Liver (tissue), 8 donors: ENCODE measurements at regions not wholly inside any gene's neighbourhood (a gene's known extent, or its start where the extent isn't known, plus 50 kb on each side); places are given as distances from the start of the nearest gene placed in this dataset.

Source experiments
- DNase-seq: peaks from one replicate; pipeline ENCODE4 v3.0.0-alpha.2; 2017; ENCODE audit warnings: low spot score
- H3K27ac ChIP-seq, 2 donors: one replicate each; pipeline ENCODE4 v1.7.0; 2013; ENCODE audit warnings: inconsistent platforms in 2 of 2, low read length in 2 of 2, control low read depth in 1 of 2, low read depth in 1 of 2, mild to moderate bottlenecking in 1 of 2
- H3K27me3 ChIP-seq, 4 donors: one replicate each; pipeline versions ENCODE4 v1.6.1 to v1.7.0; 2013; ENCODE audit warnings: low read length in 3 of 4, inconsistent platforms in 1 of 4, mild to moderate bottlenecking in 1 of 4, moderate library complexity in 1 of 4; ENCODE audit not compliant: control insufficient read depth in 4 of 4, insufficient read depth in 4 of 4
- H3K36me3 ChIP-seq, 4 donors: one replicate each; pipeline versions ENCODE4 v1.6.1 to v1.7.0; 2013; ENCODE audit warnings: low read length in 3 of 4, mild to moderate bottlenecking in 3 of 4, low read depth in 1 of 4, moderate library complexity in 1 of 4; ENCODE audit not compliant: control insufficient read depth in 4 of 4, insufficient read depth in 3 of 4
- H3K4me1 ChIP-seq, 4 donors: one replicate each; pipeline versions ENCODE4 v1.6.1 to v1.7.0; 2013; ENCODE audit warnings: low read length in 3 of 4, mild to moderate bottlenecking in 3 of 4, moderate library complexity in 1 of 4; ENCODE audit not compliant: control insufficient read depth in 4 of 4, insufficient read depth in 4 of 4
- H3K4me3 ChIP-seq, 3 donors: one replicate each; pipeline versions ENCODE4 v1.6.1 to v1.7.0; 2013; ENCODE audit warnings: low read length in 3 of 3, control low read depth in 1 of 3, low read depth in 1 of 3, mild to moderate bottlenecking in 1 of 3
- H3K9ac ChIP-seq, 2 donors: one replicate each; pipeline ENCODE4 v1.7.0; 2013; ENCODE audit warnings: low read length in 2 of 2, mild to moderate bottlenecking in 2 of 2, moderate library complexity in 2 of 2, control low read depth in 1 of 2, low read depth in 1 of 2
- H3K9me3 ChIP-seq, 4 donors: one replicate each; pipeline versions ENCODE4 v1.6.1 to v1.7.0; 2013; ENCODE audit warnings: low read length in 3 of 4; ENCODE audit not compliant: control insufficient read depth in 4 of 4
- EGR1 ChIP-seq, 2 donors: IDR thresholded peaks; 2 replicates each; pipeline ENCODE4 v1.6.1; 2016 to 2018; ENCODE audit warnings: antibody characterized with exemption in 2 of 2, low read depth in 2 of 2
- FOXA1 ChIP-seq: IDR thresholded peaks from 2 replicates; pipeline ENCODE4 v1.6.1; 2016; ENCODE audit warnings: antibody characterized with exemption
- FOXA2 ChIP-seq: IDR thresholded peaks from 2 replicates; pipeline ENCODE4 v1.6.1; 2016; ENCODE audit warnings: antibody characterized with exemption
- GABPA ChIP-seq, 2 donors: IDR thresholded peaks in 1 of 2; conservative IDR thresholded peaks in 1 of 2; 2 replicates each; pipeline ENCODE4 v1.6.1; 2016; ENCODE audit warnings: antibody characterized with exemption in 2 of 2, mild to moderate bottlenecking in 1 of 2, moderate library complexity in 1 of 2
- HNF4A ChIP-seq, 2 donors: conservative IDR thresholded peaks; 2 replicates each; pipeline ENCODE4 v1.6.1; 2016; ENCODE audit warnings: antibody characterized with exemption in 2 of 2, mild to moderate bottlenecking in 2 of 2
- HNF4G ChIP-seq: IDR thresholded peaks from 2 replicates; pipeline ENCODE4 v1.6.1; 2016; ENCODE audit warnings: antibody characterized with exemption
- JUND ChIP-seq, 2 donors: IDR thresholded peaks; 2 replicates each; pipeline ENCODE4 v1.6.1; 2016; ENCODE audit warnings: antibody characterized with exemption in 2 of 2
- NR2F2 ChIP-seq: IDR thresholded peaks from 2 replicates; pipeline ENCODE4 v1.6.1; 2016; ENCODE audit warnings: antibody characterized with exemption
- RAD21 ChIP-seq, 2 donors: IDR thresholded peaks; 2 replicates each; pipeline ENCODE4 v1.6.1; 2016; ENCODE audit warnings: antibody characterized with exemption in 2 of 2, mild to moderate bottlenecking in 2 of 2
- RXRA ChIP-seq, 2 donors: IDR thresholded peaks; 2 replicates each; pipeline ENCODE4 v1.6.1; 2017 to 2018; ENCODE audit warnings: antibody characterized with exemption in 2 of 2, mild to moderate bottlenecking in 1 of 2
- SP1 ChIP-seq: IDR thresholded peaks from 2 replicates; pipeline ENCODE4 v1.6.1; 2018; ENCODE audit warnings: antibody characterized with exemption, mild to moderate bottlenecking
- TAF1 ChIP-seq: conservative IDR thresholded peaks from 2 replicates; pipeline ENCODE4 v1.6.1; 2016; ENCODE audit warnings: antibody characterized with exemption, mild to moderate bottlenecking
- YY1 ChIP-seq: IDR thresholded peaks from 2 replicates; pipeline ENCODE4 v1.6.1; 2016; ENCODE audit warnings: antibody characterized with exemption, mild to moderate bottlenecking
- WGBS: extraction: QIAGEN DNeasy Blood & Tissue Kit; methylation state at CpG from one replicate; pipeline ENCODE4 v1.1.7; 2013; 5-methylcytosine and 5-hydroxymethylcytosine counted together
- TF ChIP-seq, protein P1 (sequence below): IDR thresholded peaks from 2 replicates; pipeline ENCODE4 v1.6.1; 2016; ENCODE audit warnings: antibody characterized with exemption, mild to moderate bottlenecking
- TF ChIP-seq, protein P2 (sequence below): IDR thresholded peaks from 2 replicates; pipeline ENCODE4 v1.6.1; 2016; ENCODE audit warnings: antibody characterized with exemption
- TF ChIP-seq, protein P3 (sequence below): IDR thresholded peaks from 2 replicates; pipeline ENCODE4 v1.6.1; 2016; ENCODE audit warnings: antibody characterized with exemption
- TF ChIP-seq, protein P4 (sequence below): fragments of 150-350 bp; IDR thresholded peaks from 2 replicates; pipeline ENCODE4 v1.5.1; 2017; ENCODE audit warnings: improper control_type of control experiment, low read depth, low read length; ENCODE audit not compliant: missing input control
- TF ChIP-seq, protein P5 (sequence below): IDR thresholded peaks from 2 replicates; pipeline ENCODE4 v1.6.1; 2016; ENCODE audit warnings: antibody characterized with exemption
- donor health status: healthy.
- donor health status: healthy.
- donor health status: healthy.
- donor health status: healthy.
- donor health status: healthy.

DNA sequence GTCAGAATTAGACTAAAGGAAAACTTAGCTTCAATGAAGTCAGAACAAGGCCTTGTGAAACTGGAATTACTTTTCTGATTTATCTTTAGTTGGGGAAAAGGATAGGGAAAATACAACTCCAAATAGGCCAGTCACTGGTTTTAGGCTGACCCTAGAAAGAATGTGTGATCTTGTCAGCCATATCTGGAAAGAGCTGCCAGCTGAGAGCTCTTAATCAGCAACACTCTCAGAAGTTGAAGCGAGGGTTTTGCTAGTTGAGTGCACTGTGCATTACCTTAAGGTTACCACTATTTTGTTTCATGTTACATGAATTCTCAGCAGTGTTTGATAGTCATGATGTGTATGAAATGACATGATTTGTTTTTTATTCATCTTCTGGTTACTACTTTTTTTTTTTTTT is 905.3 kb upstream of the ALCAM start:
- Histone ChIP-seq H3K4me3 (no peak overlapping the region), H3K36me3 (no peaks in the 10 kb centered on the region), H3K9me3 (no peaks in the 10 kb centered on the region), H3K27ac (no peak overlapping the region), H3K4me1 (no peaks in the 10 kb centered on the region), H3K27me3 (no peaks in the 10 kb centered on the region), H3K9ac (no peak overlapping the region)
- 80% methylated on average over 1 of the region's 1 CpG for WGBS
- no peak for DNase-seq
- TF ChIP-seq RXRA (IDR thresholded peaks at IDR 0.05) (no peak), HNF4G (no peak), JUND (IDR thresholded peaks at IDR 0.05) (no peak), HNF4A (conservative IDR thresholded peaks at IDR 0.05) (no peak), FOXA2 (no peak), EGR1 (IDR thresholded peaks at IDR 0.05; ENCODE audit: low read depth in 2 of 2) (no peak), SP1 (no peak), NR2F2 (no peak), RAD21 (IDR thresholded peaks at IDR 0.05) (no peak), YY1 (no peak)
- TF ChIP-seq, protein P1, sequence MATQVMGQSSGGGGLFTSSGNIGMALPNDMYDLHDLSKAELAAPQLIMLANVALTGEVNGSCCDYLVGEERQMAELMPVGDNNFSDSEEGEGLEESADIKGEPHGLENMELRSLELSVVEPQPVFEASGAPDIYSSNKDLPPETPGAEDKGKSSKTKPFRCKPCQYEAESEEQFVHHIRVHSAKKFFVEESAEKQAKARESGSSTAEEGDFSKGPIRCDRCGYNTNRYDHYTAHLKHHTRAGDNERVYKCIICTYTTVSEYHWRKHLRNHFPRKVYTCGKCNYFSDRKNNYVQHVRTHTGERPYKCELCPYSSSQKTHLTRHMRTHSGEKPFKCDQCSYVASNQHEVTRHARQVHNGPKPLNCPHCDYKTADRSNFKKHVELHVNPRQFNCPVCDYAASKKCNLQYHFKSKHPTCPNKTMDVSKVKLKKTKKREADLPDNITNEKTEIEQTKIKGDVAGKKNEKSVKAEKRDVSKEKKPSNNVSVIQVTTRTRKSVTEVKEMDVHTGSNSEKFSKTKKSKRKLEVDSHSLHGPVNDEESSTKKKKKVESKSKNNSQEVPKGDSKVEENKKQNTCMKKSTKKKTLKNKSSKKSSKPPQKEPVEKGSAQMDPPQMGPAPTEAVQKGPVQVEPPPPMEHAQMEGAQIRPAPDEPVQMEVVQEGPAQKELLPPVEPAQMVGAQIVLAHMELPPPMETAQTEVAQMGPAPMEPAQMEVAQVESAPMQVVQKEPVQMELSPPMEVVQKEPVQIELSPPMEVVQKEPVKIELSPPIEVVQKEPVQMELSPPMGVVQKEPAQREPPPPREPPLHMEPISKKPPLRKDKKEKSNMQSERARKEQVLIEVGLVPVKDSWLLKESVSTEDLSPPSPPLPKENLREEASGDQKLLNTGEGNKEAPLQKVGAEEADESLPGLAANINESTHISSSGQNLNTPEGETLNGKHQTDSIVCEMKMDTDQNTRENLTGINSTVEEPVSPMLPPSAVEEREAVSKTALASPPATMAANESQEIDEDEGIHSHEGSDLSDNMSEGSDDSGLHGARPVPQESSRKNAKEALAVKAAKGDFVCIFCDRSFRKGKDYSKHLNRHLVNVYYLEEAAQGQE = no peak
- TF ChIP-seq, protein P2, sequence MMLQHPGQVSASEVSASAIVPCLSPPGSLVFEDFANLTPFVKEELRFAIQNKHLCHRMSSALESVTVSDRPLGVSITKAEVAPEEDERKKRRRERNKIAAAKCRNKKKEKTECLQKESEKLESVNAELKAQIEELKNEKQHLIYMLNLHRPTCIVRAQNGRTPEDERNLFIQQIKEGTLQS = no peak
- TF ChIP-seq, protein P3, sequence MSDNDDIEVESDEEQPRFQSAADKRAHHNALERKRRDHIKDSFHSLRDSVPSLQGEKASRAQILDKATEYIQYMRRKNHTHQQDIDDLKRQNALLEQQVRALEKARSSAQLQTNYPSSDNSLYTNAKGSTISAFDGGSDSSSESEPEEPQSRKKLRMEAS = no peak
- TF ChIP-seq, protein P4, sequence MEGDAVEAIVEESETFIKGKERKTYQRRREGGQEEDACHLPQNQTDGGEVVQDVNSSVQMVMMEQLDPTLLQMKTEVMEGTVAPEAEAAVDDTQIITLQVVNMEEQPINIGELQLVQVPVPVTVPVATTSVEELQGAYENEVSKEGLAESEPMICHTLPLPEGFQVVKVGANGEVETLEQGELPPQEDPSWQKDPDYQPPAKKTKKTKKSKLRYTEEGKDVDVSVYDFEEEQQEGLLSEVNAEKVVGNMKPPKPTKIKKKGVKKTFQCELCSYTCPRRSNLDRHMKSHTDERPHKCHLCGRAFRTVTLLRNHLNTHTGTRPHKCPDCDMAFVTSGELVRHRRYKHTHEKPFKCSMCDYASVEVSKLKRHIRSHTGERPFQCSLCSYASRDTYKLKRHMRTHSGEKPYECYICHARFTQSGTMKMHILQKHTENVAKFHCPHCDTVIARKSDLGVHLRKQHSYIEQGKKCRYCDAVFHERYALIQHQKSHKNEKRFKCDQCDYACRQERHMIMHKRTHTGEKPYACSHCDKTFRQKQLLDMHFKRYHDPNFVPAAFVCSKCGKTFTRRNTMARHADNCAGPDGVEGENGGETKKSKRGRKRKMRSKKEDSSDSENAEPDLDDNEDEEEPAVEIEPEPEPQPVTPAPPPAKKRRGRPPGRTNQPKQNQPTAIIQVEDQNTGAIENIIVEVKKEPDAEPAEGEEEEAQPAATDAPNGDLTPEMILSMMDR = no peak

DNA sequence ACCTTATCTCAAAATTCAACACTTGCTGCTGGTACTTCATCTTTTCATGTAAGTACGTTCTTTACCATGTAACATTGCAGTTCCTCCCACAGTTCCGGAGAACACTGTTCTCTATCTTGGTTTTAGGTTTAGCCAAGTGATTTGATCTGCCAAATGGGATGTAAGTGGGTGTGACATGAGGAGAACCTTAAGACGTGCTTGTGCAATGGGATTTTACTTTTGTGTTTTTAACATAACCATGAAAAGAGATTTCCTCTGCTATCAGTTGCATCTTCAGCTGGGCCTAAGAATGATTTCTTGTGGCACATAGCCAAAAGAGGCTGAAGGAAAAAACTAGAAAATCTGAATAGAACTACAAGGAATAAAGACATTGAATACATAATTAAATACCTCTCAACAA is 894.5 kb upstream of the ALCAM start:
- no peak overlapping the region for H3K9ac ChIP-seq
- no peaks in the 10 kb centered on the region for H3K36me3 ChIP-seq
- H3K27me3 ChIP-seq = no peaks in the 10 kb centered on the region
- peaks cover 2 to 12% (median 4%) of the 10 kb centered on the region in 4 donors for H3K9me3 ChIP-seq
- no peak overlapping the region for H3K4me3 ChIP-seq
- WGBS = 85% methylated on average over 3 of the region's 3 CpGs
- DNase-seq = no peak
- H3K4me1 ChIP-seq = no peaks in the 10 kb centered on the region
- TF ChIP-seq, protein P1 = no peak
- TF ChIP-seq SP1 = no peak
- no peak for TF ChIP-seq JUND (IDR thresholded peaks at IDR 0.05)
- TF ChIP-seq TAF1 = no peak
- TF ChIP-seq EGR1 (IDR thresholded peaks at IDR 0.05; ENCODE audit: low read depth in 2 of 2) = no peak
- TF ChIP-seq YY1 = no peak
- TF ChIP-seq GABPA (IDR thresholded peaks at IDR 0.05 in 1 of 2, conservative IDR thresholded peaks at IDR 0.05 in 1 of 2) = no peak
- TF ChIP-seq, protein P4 = no peak
- no peak for TF ChIP-seq HNF4G
- TF ChIP-seq, protein P5, sequence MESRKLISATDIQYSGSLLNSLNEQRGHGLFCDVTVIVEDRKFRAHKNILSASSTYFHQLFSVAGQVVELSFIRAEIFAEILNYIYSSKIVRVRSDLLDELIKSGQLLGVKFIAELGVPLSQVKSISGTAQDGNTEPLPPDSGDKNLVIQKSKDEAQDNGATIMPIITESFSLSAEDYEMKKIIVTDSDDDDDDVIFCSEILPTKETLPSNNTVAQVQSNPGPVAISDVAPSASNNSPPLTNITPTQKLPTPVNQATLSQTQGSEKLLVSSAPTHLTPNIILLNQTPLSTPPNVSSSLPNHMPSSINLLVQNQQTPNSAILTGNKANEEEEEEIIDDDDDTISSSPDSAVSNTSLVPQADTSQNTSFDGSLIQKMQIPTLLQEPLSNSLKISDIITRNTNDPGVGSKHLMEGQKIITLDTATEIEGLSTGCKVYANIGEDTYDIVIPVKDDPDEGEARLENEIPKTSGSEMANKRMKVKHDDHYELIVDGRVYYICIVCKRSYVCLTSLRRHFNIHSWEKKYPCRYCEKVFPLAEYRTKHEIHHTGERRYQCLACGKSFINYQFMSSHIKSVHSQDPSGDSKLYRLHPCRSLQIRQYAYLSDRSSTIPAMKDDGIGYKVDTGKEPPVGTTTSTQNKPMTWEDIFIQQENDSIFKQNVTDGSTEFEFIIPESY = no peak
- TF ChIP-seq HNF4A (conservative IDR thresholded peaks at IDR 0.05) = no peak
- no peak for TF ChIP-seq FOXA1
- H3K27ac ChIP-seq = no peak overlapping the region
